ENCODE measurements at regions not wholly inside any gene's neighbourhood (a gene's known extent, or its start where the extent isn't known, plus 50 kb on each side); places are given as distances from the start of the nearest gene placed in this dataset.

DNA sequence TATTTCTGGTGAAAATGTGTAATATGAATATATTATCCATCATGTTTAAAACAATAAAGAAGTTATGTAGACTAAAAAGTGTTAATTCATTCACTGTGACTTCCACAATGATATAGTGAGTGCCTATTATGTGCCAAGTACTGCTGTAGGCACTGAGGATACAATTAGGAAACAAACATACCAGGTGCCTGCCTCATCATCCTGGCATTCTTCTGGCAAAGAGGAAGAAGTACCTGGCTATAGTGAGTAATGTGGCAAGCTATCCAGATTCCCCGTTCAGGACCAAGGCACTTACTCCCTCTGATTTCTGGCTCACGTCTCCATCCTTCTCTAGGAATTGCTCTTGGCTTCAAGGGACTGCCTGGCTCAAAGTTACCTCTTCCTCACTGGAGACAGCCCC is 77.5 kb upstream of the CLMP start:
- TF ChIP-seq, protein P1, sequence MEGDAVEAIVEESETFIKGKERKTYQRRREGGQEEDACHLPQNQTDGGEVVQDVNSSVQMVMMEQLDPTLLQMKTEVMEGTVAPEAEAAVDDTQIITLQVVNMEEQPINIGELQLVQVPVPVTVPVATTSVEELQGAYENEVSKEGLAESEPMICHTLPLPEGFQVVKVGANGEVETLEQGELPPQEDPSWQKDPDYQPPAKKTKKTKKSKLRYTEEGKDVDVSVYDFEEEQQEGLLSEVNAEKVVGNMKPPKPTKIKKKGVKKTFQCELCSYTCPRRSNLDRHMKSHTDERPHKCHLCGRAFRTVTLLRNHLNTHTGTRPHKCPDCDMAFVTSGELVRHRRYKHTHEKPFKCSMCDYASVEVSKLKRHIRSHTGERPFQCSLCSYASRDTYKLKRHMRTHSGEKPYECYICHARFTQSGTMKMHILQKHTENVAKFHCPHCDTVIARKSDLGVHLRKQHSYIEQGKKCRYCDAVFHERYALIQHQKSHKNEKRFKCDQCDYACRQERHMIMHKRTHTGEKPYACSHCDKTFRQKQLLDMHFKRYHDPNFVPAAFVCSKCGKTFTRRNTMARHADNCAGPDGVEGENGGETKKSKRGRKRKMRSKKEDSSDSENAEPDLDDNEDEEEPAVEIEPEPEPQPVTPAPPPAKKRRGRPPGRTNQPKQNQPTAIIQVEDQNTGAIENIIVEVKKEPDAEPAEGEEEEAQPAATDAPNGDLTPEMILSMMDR (IDR thresholded peaks at IDR 0.05; ENCODE audit: low read length), result no peak
- no peak for TF ChIP-seq EZH2 (optimal IDR thresholded peaks at IDR 0.05; ENCODE audit: low read depth, low read length)
- TF ChIP-seq EZH2phosphoT487 (IDR thresholded peaks at IDR 0.05; ENCODE audit: low read length), result no peak

Data from MM.1S (cell line).